Parathyroid adenoma (tissue), 2 donors: ENCODE measurements at regions not wholly inside any gene's neighbourhood (a gene's known extent, or its start where the extent isn't known, plus 50 kb on each side); places are given as distances from the start of the nearest gene placed in this dataset.

Source experiments
- H2AFZ ChIP-seq: fragments of 300-600 bp; sonication (generic); one replicate; pipeline ENCODE4 v1.7.0; 2017; ENCODE audit warnings: antibody characterized with exemption, mild to moderate bottlenecking
- H3K27ac ChIP-seq: fragments of 300-600 bp; sonication (generic); one replicate; pipeline ENCODE4 v1.7.0; 2017
- H3K27me3 ChIP-seq: fragments of 300-600 bp; sonication (generic); one replicate; pipeline ENCODE4 v1.7.0; 2017; ENCODE audit warnings: low read length; ENCODE audit not compliant: control insufficient read depth, insufficient read depth
- H3K36me3 ChIP-seq: fragments of 300-600 bp; sonication (generic); one replicate; pipeline ENCODE4 v1.7.0; 2017; ENCODE audit warnings: low read length; ENCODE audit not compliant: control insufficient read depth, insufficient read depth
- H3K4me1 ChIP-seq: fragments of 300-600 bp; sonication (generic); one replicate; pipeline ENCODE4 v1.7.0; 2017; ENCODE audit warnings: control low read depth
- H3K4me2 ChIP-seq: fragments of 300-600 bp; sonication (generic); one replicate; pipeline ENCODE4 v1.7.0; 2017; ENCODE audit warnings: low read length
- H3K4me3 ChIP-seq: fragments of 300-600 bp; sonication (generic); one replicate; pipeline ENCODE4 v1.7.0; 2017; ENCODE audit warnings: low read depth, low read length
- H3K79me2 ChIP-seq: fragments of 300-600 bp; sonication (generic); one replicate; pipeline ENCODE4 v1.7.0; 2017; ENCODE audit warnings: control low read depth
- H3K9ac ChIP-seq: fragments of 300-600 bp; sonication (generic); one replicate; pipeline ENCODE4 v1.7.0; 2017; ENCODE audit warnings: mild to moderate bottlenecking
- H3K9me3 ChIP-seq: fragments of 300-600 bp; sonication (generic); one replicate; pipeline ENCODE4 v1.7.0; 2017; ENCODE audit warnings: low read length; ENCODE audit not compliant: control insufficient read depth
- TF ChIP-seq, protein P1 (sequence below): fragments of 300-600 bp; sonication (generic); IDR thresholded peaks from one replicate; pipeline ENCODE4 v1.7.0; 2017; ENCODE audit warnings: antibody characterized with exemption, mild to moderate bottlenecking
- donor health status: primary hyperparathyroidism.

- Histone ChIP-seq H3K9ac (no peak overlapping the region), H3K4me1 (no peaks in the 10 kb centered on the region), H2AFZ (no peak overlapping the region), H3K4me2 (no peak overlapping the region), H3K27ac (no peak overlapping the region), H3K4me3 (no peak overlapping the region), H3K27me3 (no peaks in the 10 kb centered on the region), H3K79me2 (no peaks in the 10 kb centered on the region), H3K36me3 (no peaks in the 10 kb centered on the region), H3K9me3 (no peaks in the 10 kb centered on the region)
- TF ChIP-seq, protein P1, sequence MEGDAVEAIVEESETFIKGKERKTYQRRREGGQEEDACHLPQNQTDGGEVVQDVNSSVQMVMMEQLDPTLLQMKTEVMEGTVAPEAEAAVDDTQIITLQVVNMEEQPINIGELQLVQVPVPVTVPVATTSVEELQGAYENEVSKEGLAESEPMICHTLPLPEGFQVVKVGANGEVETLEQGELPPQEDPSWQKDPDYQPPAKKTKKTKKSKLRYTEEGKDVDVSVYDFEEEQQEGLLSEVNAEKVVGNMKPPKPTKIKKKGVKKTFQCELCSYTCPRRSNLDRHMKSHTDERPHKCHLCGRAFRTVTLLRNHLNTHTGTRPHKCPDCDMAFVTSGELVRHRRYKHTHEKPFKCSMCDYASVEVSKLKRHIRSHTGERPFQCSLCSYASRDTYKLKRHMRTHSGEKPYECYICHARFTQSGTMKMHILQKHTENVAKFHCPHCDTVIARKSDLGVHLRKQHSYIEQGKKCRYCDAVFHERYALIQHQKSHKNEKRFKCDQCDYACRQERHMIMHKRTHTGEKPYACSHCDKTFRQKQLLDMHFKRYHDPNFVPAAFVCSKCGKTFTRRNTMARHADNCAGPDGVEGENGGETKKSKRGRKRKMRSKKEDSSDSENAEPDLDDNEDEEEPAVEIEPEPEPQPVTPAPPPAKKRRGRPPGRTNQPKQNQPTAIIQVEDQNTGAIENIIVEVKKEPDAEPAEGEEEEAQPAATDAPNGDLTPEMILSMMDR, result no peak
Observed at GRCh38 chr6:55977959-55978665, 102.7 kb upstream of the BMP5 start.

DNA sequence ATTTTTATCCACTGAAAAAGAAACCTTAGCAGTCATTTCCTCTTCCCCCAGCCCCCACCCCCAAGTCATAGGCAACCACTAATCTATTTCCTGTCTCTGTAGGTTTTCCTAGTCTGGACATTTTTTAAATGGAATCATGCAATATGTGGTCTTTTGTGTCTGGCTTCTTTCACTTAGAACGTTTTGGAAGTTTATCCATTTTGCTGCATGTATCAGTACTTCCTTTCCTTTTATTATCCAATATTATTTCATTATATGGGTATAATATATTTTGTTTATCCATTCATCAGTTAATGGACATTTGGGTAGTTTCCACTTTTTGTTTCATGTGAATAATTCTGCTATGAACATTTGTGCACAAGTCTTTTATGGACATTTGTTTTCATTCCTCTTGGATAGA, 99.3 kb upstream of the BMP5 start:
- Histone ChIP-seq H3K9ac (no peak overlapping the region), H3K27ac (no peak overlapping the region), H3K36me3 (no peaks in the 10 kb centered on the region), H3K9me3 (no peaks in the 10 kb centered on the region), H3K79me2 (no peaks in the 10 kb centered on the region), H3K4me2 (no peak overlapping the region), H2AFZ (no peak overlapping the region), H3K4me3 (no peak overlapping the region), H3K4me1 (no peaks in the 10 kb centered on the region), H3K27me3 (no peaks in the 10 kb centered on the region)
- TF ChIP-seq, protein P1, result no peak

DNA sequence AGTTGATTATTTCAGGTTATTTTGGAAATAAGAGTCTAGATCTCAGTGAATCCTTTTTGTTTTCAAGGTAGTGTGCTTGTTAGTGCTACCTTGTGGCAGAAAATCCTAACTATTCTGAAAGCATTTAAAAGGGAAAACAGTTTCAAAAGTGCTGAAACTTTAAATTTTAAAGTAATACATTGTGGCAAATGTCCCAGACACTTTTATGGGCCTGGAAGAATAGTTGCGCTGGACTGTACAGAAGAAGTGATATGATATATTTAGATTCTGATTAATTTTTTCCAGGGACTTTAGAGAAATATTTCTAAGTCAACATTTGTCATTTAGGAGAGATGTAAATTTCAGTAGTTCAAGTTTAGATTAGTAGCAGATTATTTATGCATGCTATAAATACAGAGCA, 96.7 kb upstream of the BMP5 start:
- Histone ChIP-seq H3K27ac (no peak overlapping the region), H2AFZ (no peak overlapping the region), H3K4me1 (no peaks in the 10 kb centered on the region), H3K4me3 (no peak overlapping the region), H3K9ac (no peak overlapping the region), H3K36me3 (no peaks in the 10 kb centered on the region), H3K27me3 (no peaks in the 10 kb centered on the region), H3K9me3 (no peaks in the 10 kb centered on the region), H3K4me2 (no peak overlapping the region), H3K79me2 (no peaks in the 10 kb centered on the region)
- TF ChIP-seq, protein P1, result no peak

DNA sequence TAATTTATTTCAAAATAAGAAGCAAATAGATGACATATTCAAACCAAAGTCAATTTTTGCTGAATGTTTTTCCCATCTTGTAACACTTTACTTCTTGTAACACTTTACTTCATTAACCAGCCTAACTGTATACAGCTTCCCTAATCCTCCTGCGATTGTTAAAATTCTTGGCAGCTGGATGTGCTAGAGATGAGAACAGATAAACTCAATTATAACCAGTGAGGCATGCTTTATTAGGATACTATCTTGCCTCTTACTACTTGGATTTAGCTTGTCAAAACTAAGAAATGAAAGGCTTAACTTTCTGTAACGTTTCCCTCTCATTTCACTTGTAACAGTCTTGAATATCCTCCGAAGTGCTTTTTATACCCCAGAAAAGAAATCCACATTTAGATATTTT, 94.1 kb upstream of the BMP5 start:
- Histone ChIP-seq H3K27ac (no peak overlapping the region), H3K4me1 (no peaks in the 10 kb centered on the region), H2AFZ (no peak overlapping the region), H3K9ac (no peak overlapping the region), H3K4me3 (no peak overlapping the region), H3K4me2 (no peak overlapping the region), H3K9me3 (no peaks in the 10 kb centered on the region), H3K79me2 (no peaks in the 10 kb centered on the region), H3K27me3 (no peaks in the 10 kb centered on the region), H3K36me3 (no peaks in the 10 kb centered on the region)
- TF ChIP-seq, protein P1, result no peak

GRCh38 chr6:55968926-55969325, 93.5 kb upstream of the BMP5 start:
- Histone ChIP-seq H3K4me3 (no peak overlapping the region), H3K9me3 (no peaks in the 10 kb centered on the region), H3K4me2 (no peak overlapping the region), H3K36me3 (no peaks in the 10 kb centered on the region), H2AFZ (no peak overlapping the region), H3K27me3 (no peaks in the 10 kb centered on the region), H3K79me2 (no peaks in the 10 kb centered on the region), H3K4me1 (no peaks in the 10 kb centered on the region), H3K27ac (no peak overlapping the region), H3K9ac (no peak overlapping the region)
- TF ChIP-seq, protein P1, result no peak
